HCT116 (cell line): ENCODE measurements at regions not wholly inside any gene's neighbourhood (a gene's known extent, or its start where the extent isn't known, plus 50 kb on each side); places are given as distances from the start of the nearest gene placed in this dataset.

Experiments used
- CEBPB ChIP-seq: IDR thresholded peaks from 2 replicates; pipeline ENCODE4 v1.6.1; 2012; ENCODE audit warnings: low read depth
- POLR2A ChIP-seq: IDR thresholded peaks from 2 replicates; pipeline ENCODE4 v1.7.0; 2011; ENCODE audit warnings: borderline replicate concordance; ENCODE audit not compliant: insufficient read depth, insufficient read length; ENCODE audit errors: extremely low read depth
- TF ChIP-seq, protein P1 (sequence below): IDR thresholded peaks from 2 replicates; pipeline ENCODE4 v1.6.1; 2012
- TF ChIP-seq, protein P2 (sequence below), 3 experiments: fragments of 200-600 bp in 1 of 3; sonication (generic) in 1 of 3; IDR thresholded peaks in 2 of 3; conservative IDR thresholded peaks in 1 of 3; 2 replicates each; pipeline ENCODE4 v1.5.1; 2012 to 2017; ENCODE audit warnings: low read depth in 2 of 3, low read length in 2 of 3, antibody characterized with exemption in 1 of 3, borderline replicate concordance in 1 of 3, control low read depth in 1 of 3, mild to moderate bottlenecking in 1 of 3, mixed read lengths in 1 of 3, mixed run types in 1 of 3, moderate library complexity in 1 of 3; ENCODE audit not compliant: insufficient read depth in 1 of 3

DNA sequence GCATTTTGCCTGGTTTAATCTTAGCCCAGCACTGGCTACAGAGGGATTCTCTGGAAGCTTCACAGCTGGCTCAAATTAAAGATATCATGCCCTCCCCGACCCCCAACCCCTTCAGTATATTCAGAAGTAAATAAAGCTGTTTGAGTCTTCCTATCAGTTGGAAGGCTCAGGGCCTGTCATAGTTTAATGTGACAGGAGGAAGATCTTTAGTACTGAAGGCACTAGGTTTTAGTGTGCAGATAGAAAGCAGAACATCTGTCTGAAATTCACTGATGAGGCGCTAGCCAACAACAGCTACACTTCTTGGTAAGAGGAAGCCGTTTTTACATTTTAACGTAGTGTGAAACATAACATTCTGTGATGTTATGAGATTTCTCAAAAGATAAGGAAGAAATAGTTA lies 969.1 kb upstream of the CDH2 start:
- TF ChIP-seq CEBPB (no peak), POLR2A (no peak)
- TF ChIP-seq, protein P1, sequence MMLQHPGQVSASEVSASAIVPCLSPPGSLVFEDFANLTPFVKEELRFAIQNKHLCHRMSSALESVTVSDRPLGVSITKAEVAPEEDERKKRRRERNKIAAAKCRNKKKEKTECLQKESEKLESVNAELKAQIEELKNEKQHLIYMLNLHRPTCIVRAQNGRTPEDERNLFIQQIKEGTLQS: no peak
- TF ChIP-seq, protein P2, sequence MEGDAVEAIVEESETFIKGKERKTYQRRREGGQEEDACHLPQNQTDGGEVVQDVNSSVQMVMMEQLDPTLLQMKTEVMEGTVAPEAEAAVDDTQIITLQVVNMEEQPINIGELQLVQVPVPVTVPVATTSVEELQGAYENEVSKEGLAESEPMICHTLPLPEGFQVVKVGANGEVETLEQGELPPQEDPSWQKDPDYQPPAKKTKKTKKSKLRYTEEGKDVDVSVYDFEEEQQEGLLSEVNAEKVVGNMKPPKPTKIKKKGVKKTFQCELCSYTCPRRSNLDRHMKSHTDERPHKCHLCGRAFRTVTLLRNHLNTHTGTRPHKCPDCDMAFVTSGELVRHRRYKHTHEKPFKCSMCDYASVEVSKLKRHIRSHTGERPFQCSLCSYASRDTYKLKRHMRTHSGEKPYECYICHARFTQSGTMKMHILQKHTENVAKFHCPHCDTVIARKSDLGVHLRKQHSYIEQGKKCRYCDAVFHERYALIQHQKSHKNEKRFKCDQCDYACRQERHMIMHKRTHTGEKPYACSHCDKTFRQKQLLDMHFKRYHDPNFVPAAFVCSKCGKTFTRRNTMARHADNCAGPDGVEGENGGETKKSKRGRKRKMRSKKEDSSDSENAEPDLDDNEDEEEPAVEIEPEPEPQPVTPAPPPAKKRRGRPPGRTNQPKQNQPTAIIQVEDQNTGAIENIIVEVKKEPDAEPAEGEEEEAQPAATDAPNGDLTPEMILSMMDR (IDR thresholded peaks at IDR 0.05 in 2 of 3, conservative IDR thresholded peaks at IDR 0.05 in 1 of 3; ENCODE audit: borderline replicate concordance in 1 of 3, insufficient read depth in 1 of 3, low read depth in 2 of 3, low read length in 2 of 3): no peak
